ENCODE measurements at regions not wholly inside any gene's neighbourhood (a gene's known extent, or its start where the extent isn't known, plus 50 kb on each side); places are given as distances from the start of the nearest gene placed in this dataset.

DNA sequence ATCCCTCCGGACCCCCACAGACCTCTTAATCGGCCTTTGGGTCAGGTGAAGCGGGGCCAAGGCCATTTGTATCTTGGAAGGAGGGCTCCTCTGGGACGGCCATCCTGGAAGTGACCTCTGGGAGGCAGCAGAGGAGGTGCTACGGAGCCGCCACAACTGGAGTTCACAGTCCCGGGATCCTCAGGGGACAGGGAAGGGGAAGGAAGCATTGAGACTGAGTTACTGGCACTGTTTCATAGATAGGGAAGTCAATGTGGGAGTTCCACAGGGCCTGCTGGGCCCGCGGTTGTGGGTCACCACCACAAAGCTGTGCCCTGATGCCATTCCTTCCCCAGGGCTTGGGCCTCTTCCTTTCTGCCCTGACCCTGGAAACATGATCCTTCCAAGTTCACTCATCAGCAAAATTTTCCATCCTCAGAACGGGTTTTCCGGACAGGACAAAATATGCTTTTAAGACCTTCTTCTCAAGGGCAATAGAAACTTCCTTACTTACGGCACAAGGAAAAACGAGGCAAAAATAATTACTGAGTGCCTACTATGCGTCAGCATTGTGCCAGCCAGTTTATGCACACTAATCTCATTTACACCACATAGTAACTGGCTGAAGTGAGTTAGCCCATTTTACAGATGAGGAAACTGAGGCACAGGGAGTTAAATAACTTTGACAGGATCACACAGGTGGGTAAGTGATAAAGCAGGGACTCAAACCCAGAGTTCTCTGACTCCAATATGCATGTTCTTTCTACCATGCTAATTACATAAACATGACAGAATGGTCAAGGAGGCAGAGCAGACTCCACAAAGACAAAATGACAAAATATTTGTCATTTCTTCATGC lies 143.8 kb downstream of the UNC5CL start:
- TF ChIP-seq, protein P1, sequence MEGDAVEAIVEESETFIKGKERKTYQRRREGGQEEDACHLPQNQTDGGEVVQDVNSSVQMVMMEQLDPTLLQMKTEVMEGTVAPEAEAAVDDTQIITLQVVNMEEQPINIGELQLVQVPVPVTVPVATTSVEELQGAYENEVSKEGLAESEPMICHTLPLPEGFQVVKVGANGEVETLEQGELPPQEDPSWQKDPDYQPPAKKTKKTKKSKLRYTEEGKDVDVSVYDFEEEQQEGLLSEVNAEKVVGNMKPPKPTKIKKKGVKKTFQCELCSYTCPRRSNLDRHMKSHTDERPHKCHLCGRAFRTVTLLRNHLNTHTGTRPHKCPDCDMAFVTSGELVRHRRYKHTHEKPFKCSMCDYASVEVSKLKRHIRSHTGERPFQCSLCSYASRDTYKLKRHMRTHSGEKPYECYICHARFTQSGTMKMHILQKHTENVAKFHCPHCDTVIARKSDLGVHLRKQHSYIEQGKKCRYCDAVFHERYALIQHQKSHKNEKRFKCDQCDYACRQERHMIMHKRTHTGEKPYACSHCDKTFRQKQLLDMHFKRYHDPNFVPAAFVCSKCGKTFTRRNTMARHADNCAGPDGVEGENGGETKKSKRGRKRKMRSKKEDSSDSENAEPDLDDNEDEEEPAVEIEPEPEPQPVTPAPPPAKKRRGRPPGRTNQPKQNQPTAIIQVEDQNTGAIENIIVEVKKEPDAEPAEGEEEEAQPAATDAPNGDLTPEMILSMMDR (IDR thresholded peaks at IDR 0.05) = peak; percentile 43 to 55
- no peaks in the 10 kb centered on the region for H3K4me1 ChIP-seq
- H3K27ac ChIP-seq = no peak overlapping the region
- H3K9me3 ChIP-seq = no peaks in the 10 kb centered on the region
- H3K36me3 ChIP-seq = no peaks in the 10 kb centered on the region
- DNase-seq (peak in 3 of 4 donors; percentile 53 to 77 (median 57)), ATAC-seq (peak; percentile 96)
- intact Hi-C loops (cut with DNase I) = no loop called here
- no peaks in the 10 kb centered on the region for H3K27me3 ChIP-seq
- no peak overlapping the region for H3K4me3 ChIP-seq

DNA sequence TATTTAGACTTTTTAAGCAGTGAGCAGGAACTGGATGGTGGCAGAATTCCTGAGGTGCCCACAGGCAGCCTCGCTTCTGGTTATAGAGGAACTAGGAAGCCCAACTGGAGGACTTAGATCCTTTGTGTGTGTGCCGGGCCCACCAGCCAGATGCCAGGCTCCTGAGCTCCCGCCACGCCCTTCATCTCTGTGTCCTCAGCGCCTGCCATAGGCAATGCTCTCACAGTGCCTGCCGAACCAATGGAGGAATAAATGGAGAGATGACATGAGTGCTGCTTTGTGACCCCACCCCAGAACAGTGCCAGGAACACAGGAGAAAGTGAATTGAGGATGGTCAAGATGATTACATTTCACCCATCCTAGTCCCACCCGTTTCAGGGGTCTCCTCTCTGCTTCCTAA lies 146.0 kb downstream of the UNC5CL start:
- no peak for ATAC-seq
- TF ChIP-seq, protein P1 (IDR thresholded peaks at IDR 0.05) = no peak
- intact Hi-C loops (cut with DNase I) = no loop called here

DNA sequence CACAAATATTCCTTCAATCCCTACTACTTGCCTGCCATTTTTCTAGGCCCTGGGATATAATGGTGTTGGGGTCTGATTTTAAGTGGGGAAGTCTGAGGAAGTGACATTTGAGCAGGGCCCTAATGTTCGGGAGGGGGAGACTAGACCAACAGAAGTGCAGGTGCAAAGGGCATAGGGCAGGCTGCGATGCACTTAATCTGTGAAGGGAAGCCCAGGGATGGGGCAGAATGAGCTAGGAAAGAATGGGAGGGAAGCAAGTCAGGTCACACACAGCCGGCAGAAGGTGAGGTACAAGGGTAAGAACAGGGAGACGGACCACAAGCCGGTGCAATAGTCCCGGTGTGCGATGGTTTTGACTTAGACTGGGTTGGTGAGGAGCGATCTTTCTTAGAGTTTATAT lies 146.8 kb downstream of the UNC5CL start:
- intact Hi-C loops (cut with DNase I) = no loop called here
- Histone ChIP-seq H3K9me3 (no peaks in the 10 kb centered on the region), H3K27ac (no peak overlapping the region), H3K4me1 (no peaks in the 10 kb centered on the region), H3K27me3 (no peaks in the 10 kb centered on the region), H3K36me3 (no peaks in the 10 kb centered on the region), H3K4me3 (no peak overlapping the region)
- DNase-seq = no peak
- TF ChIP-seq, protein P1 (IDR thresholded peaks at IDR 0.05) = no peak
- no peak for ATAC-seq

More for the DNA sequence above, 146.0 kb downstream of the UNC5CL start:
- Histone ChIP-seq H3K27ac (no peak overlapping the region), H3K4me1 (no peaks in the 10 kb centered on the region), H3K36me3 (no peaks in the 10 kb centered on the region), H3K9me3 (no peaks in the 10 kb centered on the region), H3K4me3 (no peak overlapping the region), H3K27me3 (no peaks in the 10 kb centered on the region)
- no peak for DNase-seq

DNA sequence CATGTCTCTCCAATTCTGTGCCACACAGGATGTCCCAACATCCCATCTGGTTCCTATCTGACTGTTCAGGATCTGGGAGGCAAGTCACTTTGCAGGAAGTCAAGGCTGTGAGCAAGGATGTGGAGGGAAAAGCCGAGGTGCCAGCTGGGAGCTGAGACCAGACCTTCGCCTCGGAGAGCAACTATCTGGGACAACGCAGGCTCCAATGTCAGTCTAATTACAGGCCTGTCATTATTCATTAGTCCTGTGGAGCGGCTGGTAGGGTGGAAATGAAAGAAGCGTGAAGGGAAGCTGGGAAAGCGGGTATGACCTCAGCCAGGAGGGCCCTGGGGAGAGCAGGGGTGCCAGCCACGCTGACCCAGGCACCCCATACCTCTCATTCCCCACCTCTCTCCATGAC lies 147.3 kb downstream of the UNC5CL start:
- Histone ChIP-seq H3K4me3 (no peak overlapping the region), H3K9me3 (no peaks in the 10 kb centered on the region), H3K27me3 (no peaks in the 10 kb centered on the region), H3K36me3 (no peaks in the 10 kb centered on the region), H3K4me1 (no peaks in the 10 kb centered on the region), H3K27ac (no peak overlapping the region)
- ATAC-seq (no peak), DNase-seq (no peak)
- intact Hi-C loops (cut with DNase I) = no loop called here
- TF ChIP-seq, protein P1 (IDR thresholded peaks at IDR 0.05) = no peak

DNA sequence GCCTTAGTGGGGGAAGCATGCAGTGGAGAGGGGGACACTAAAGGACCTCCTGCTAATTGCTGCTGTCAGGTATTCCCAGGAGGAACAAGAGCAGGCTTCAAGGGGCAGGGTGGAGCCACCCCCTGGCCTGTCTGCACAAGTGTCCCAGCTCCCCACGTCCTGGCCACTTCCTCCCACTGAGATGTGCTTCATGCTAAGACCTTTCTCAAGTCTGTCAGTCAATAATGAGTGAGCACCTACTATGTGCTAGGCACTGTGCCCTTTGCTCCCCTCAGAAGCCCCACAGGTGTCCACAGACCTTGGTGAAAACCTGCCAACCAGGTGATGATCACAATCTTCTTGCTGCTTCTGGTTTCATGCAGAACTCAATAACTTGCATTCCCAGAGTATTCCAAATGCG lies 147.9 kb downstream of the UNC5CL start:
- TF ChIP-seq, protein P1 (IDR thresholded peaks at IDR 0.05) = no peak
- DNase-seq = no peak
- Histone ChIP-seq H3K27me3 (no peaks in the 10 kb centered on the region), H3K4me3 (no peak overlapping the region), H3K4me1 (no peaks in the 10 kb centered on the region), H3K36me3 (no peaks in the 10 kb centered on the region), H3K9me3 (no peaks in the 10 kb centered on the region), H3K27ac (no peak overlapping the region)
- intact Hi-C loops (cut with DNase I) = no loop called here
- no peak for ATAC-seq
